Activated CD4-positive, alpha-beta memory T cell treated with anti-CD3 and anti-CD28 coated beads, Interleukin-2, amount 10 ng/mL, durations not matched to agents 7 days and 5 days (primary cell): ENCODE measurements at regions not wholly inside any gene's neighbourhood (a gene's known extent, or its start where the extent isn't known, plus 50 kb on each side); places are given as distances from the start of the nearest gene placed in this dataset.

Experiments used
- CTCF ChIA-PET: fragments of 350-600 bp; sonication (Branson Sonifier 250); formaldehyde crosslinking; loops from one replicate; lab custom pipeline; 2021; ENCODE audit warnings: antibody characterized with exemption, inconsistent platforms; lab: Charles Lee
- POLR2A ChIA-PET: fragments of 350-600 bp; sonication (Branson Sonifier 250); formaldehyde crosslinking; loops from one replicate; lab custom pipeline; 2021; ENCODE audit warnings: antibody characterized with exemption; lab: Charles Lee
- DNase-seq: peaks from one replicate; pipeline ENCODE4 v3.0.0-alpha.2; 2020
- H3K27ac Mint-ChIP-seq: one replicate; pipeline ENCODE4 v1.8.0; 2021; ENCODE audit warnings: mild to moderate bottlenecking, mixed read lengths
- H3K27me3 Mint-ChIP-seq: one replicate; pipeline ENCODE4 v1.8.0; 2021; ENCODE audit warnings: mixed read lengths
- H3K36me3 Mint-ChIP-seq: one replicate; pipeline ENCODE4 v1.8.0; 2021; ENCODE audit warnings: low read depth, mixed read lengths
- H3K4me1 Mint-ChIP-seq: one replicate; pipeline ENCODE4 v1.8.0; 2021; ENCODE audit warnings: mixed read lengths
- H3K4me3 Mint-ChIP-seq: one replicate; pipeline ENCODE4 v1.8.0; 2021; ENCODE audit warnings: mild to moderate bottlenecking, mixed read lengths
- H3K9me3 Mint-ChIP-seq: one replicate; pipeline ENCODE4 v1.8.0; 2021; ENCODE audit warnings: mixed read lengths

- no peak for DNase-seq
- Mint-ChIP-seq H3K9me3 (peaks cover 3% of the 10 kb centered on the region), H3K27me3 (no peaks in the 10 kb centered on the region), H3K4me1 (no peaks in the 10 kb centered on the region), H3K36me3 (no peaks in the 10 kb centered on the region), H3K4me3 (no peak overlapping the region), H3K27ac (no peak overlapping the region)
- CTCF ChIA-PET, result no interaction called here
- POLR2A ChIA-PET, result no interaction called here
Measured at GRCh38 chr15:96109820-96110219, 220.7 kb upstream of the NR2F2 start.

GRCh38 chr15:96112018-96112417 is 218.5 kb upstream of the NR2F2 start:
- DNase-seq, result no peak
- ChIA-PET POLR2A (no interaction called here), CTCF (no interaction called here)
- Mint-ChIP-seq H3K27ac (no peak overlapping the region), H3K9me3 (no peaks in the 10 kb centered on the region), H3K4me1 (no peaks in the 10 kb centered on the region), H3K4me3 (no peak overlapping the region), H3K36me3 (no peaks in the 10 kb centered on the region), H3K27me3 (no peaks in the 10 kb centered on the region)

DNA sequence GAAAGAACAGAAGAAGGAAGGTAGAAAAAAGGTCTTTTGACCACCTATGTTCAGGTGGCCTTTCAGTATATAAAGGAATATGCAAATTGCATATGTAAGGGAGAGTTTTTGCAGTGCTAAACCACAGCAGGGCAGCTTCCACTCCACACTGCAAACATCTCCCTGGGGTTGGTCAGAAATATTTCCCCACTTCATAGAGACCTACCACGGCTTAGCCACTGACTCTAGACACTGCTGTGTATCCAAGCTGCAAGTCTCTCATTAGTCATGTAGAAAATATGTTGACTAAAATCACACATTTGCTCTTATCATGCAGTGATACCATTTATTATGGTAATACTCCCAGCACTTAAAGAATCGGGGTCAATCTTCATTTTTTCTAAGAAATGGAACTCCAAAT is 214.9 kb upstream of the NR2F2 start:
- no peaks in the 10 kb centered on the region for H3K36me3 Mint-ChIP-seq
- ChIA-PET CTCF (no interaction called here), POLR2A (no interaction called here)
- no peaks in the 10 kb centered on the region for H3K9me3 Mint-ChIP-seq
- H3K4me3 Mint-ChIP-seq, result no peak overlapping the region
- H3K27me3 Mint-ChIP-seq, result no peaks in the 10 kb centered on the region
- H3K27ac Mint-ChIP-seq, result no peak overlapping the region
- no peaks in the 10 kb centered on the region for H3K4me1 Mint-ChIP-seq
- DNase-seq, result no peak

DNA sequence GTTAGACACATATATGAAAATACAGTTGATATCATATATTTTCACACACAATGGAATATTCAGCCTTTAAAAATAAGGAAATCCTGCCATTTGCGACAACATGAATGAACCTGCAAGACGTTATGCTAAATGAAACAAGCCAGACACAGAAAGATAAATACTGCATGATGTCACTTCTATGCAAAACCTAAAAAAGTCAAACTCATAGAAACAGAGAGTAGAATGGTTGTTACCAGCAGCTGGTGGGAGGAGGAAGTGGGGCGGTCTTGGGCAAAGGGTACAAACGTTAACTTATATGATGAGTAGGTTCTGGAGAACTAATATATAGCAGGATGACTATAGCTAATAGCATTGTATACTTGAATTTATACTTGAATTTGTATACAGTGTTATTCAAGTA is 213.2 kb upstream of the NR2F2 start:
- Mint-ChIP-seq H3K9me3 (no peaks in the 10 kb centered on the region), H3K36me3 (no peaks in the 10 kb centered on the region), H3K4me1 (no peaks in the 10 kb centered on the region), H3K4me3 (no peak overlapping the region), H3K27me3 (no peaks in the 10 kb centered on the region), H3K27ac (no peak overlapping the region)
- DNase-seq, result no peak
- ChIA-PET CTCF (no interaction called here), POLR2A (no interaction called here)

GRCh38 chr15:96119734-96120133 is 210.8 kb upstream of the NR2F2 start:
- Mint-ChIP-seq H3K4me3 (no peak overlapping the region), H3K4me1 (no peaks in the 10 kb centered on the region), H3K27me3 (no peaks in the 10 kb centered on the region), H3K36me3 (no peaks in the 10 kb centered on the region), H3K27ac (no peak overlapping the region), H3K9me3 (no peaks in the 10 kb centered on the region)
- ChIA-PET POLR2A (no interaction called here), CTCF (no interaction called here)
- no peak for DNase-seq

DNA sequence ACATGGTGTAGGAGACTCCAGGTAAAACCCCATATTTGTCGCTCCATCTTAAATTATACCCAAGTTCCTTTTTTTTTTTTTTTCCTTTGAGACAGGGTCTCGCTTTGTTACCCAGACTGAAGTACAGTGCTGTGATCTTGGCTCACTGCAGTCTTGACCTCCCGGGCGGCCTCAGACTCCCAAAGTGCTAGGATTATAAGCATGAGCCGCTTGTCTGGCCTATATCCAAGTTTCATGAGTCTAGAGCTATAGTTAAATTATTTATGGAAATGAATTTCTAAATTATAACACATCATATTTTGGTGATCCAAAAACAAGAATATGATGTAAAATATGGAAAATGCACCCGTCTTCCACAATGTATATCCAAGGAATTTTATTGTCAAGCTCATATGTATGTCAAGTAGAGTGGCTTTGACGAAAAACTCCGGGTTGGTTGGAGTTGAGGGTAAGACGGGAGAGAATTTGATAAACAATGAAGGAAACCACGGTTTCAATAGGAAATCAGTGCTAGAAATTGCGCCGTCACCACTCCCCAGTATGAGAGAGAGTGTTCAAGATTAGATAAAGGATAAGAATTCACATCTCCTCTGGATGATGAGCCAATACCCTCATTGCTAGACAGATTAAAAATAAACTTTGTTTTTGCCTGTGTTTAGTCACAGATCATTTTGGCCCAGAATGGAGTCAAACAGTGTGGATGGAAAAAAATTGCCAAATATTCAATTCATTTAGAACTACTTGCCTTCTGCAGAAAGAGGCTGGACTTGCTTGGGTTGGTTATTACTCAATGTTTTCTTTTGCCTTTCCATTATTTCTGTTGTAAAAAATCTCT is 209.2 kb upstream of the NR2F2 start:
- DNase-seq, result no peak
- POLR2A ChIA-PET, result no interaction called here
- H3K4me1 Mint-ChIP-seq, result no peaks in the 10 kb centered on the region
- no peaks in the 10 kb centered on the region for H3K27me3 Mint-ChIP-seq
- CTCF ChIA-PET, result no interaction called here
- H3K4me3 Mint-ChIP-seq, result no peak overlapping the region
- no peak overlapping the region for H3K27ac Mint-ChIP-seq
- no peaks in the 10 kb centered on the region for H3K9me3 Mint-ChIP-seq
- no peaks in the 10 kb centered on the region for H3K36me3 Mint-ChIP-seq

DNA sequence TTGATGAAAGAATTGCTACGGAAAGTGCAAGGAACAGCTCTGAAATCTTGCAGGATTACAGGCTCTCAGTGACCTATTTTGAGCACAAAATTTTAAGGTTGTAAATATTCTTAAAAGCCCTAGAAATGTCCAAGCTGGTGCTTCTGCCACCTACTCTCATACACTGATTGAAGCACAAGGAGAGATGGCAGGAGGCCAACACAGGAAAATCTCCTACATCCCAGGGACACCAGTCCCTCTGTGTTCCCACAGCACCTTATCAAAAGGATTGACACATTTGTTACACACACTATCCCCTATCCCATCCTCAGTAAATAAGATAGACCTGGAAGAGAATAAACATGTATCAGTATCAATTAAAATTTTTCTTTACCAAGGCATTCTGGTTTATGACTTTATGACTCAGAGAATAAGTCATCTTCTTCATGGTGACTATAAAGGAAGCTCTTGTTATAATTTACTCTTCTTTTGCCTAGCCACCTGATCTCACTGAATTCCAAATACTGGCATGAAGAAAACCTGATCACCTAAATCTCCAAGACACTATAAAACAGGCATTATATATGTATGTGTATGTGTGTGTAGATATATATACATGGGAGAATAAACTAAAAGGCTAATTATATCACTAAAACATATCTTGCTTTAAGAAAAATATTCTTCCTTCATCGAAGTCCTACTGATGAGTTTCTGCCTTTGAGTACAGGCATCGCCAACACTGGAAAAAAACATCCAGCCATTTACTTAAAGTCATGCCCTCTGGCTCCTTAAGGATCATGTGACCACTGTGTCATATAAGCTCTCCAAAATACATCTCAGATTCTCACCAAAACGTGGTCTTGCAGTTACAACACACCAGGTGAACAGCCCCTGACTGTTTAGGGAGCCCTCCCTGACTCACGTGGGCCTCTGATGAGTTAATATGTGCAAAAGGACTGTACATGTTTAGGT is 208.1 kb upstream of the NR2F2 start:
- no peaks in the 10 kb centered on the region for H3K27me3 Mint-ChIP-seq
- POLR2A ChIA-PET, result no interaction called here
- no peak for DNase-seq
- no peaks in the 10 kb centered on the region for H3K4me1 Mint-ChIP-seq
- H3K27ac Mint-ChIP-seq, result no peak overlapping the region
- no peaks in the 10 kb centered on the region for H3K36me3 Mint-ChIP-seq
- no peak overlapping the region for H3K4me3 Mint-ChIP-seq
- CTCF ChIA-PET, result no interaction called here
- H3K9me3 Mint-ChIP-seq, result no peaks in the 10 kb centered on the region

DNA sequence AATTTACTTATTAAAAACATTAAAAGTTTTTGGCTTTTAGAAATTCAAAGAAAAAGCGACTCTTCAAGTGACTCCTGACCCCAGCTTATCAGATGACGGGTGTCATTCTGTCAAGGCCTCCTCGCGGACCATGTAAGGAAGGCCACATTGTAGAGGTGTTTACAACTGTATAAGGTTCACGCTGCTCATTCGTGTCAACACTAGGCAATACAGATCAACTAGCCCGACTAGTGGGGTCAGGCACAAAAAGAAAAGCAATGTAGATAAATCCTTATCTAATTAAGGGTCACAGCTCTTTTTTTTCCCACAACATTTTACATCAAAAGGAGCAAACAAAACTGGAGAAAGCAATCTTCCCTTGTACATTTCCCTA is 207.5 kb upstream of the NR2F2 start:
- ChIA-PET CTCF (no interaction called here), POLR2A (no interaction called here)
- Mint-ChIP-seq H3K27me3 (no peaks in the 10 kb centered on the region), H3K4me3 (no peak overlapping the region), H3K9me3 (no peaks in the 10 kb centered on the region), H3K27ac (no peak overlapping the region), H3K36me3 (no peaks in the 10 kb centered on the region), H3K4me1 (no peaks in the 10 kb centered on the region)
- DNase-seq, result no peak

DNA sequence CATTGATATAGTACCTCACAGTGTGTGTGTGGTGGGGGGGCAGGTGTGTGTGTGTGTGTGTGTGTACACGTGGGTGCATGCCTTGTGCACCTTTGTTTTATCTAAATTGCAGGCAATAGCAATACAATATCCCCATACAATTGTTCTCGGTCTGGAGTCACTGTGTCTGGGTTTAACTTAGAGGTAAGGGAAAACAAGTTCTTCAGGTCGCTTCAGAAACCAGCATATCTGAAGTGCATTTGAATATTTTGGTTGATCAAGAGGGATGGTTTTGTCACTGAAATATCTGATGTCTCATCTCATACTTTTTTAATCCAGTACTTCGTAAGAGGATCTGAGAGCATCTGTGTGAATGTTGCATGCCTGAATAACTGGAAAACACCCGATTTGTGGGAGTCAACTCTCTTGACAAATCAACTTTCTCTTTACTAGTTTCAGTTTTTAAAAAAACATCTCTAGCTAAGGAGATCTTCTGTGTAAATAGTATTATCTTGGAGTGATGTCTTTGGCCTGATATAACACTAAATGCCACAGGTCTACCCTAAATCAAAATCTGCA is 206.8 kb upstream of the NR2F2 start:
- CTCF ChIA-PET, result no interaction called here

DNA sequence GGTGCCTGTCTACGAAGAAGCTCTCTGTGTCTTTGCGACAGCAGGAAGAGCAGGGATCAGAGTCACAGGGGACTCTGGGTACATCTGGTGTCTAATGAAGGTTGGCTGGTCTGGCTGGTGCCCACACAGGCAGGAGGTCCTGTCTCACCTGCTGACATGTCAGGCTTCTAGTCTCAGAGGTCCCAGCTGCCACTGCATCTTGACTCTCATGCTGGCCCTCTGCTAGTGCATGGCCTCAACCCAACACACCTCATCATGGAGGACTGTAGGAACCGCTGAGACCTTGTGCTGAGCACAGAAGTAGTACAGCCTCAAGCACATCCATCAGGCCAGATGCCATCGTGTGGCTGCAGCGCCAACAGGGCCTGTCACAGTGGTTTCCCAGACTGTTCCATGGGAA is 206.1 kb upstream of the NR2F2 start:
- no peaks in the 10 kb centered on the region for H3K36me3 Mint-ChIP-seq
- H3K9me3 Mint-ChIP-seq, result no peaks in the 10 kb centered on the region
- no peak overlapping the region for H3K4me3 Mint-ChIP-seq
- ChIA-PET CTCF (no interaction called here), POLR2A (no interaction called here)
- no peak overlapping the region for H3K27ac Mint-ChIP-seq
- H3K27me3 Mint-ChIP-seq, result no peaks in the 10 kb centered on the region
- DNase-seq, result no peak
- no peaks in the 10 kb centered on the region for H3K4me1 Mint-ChIP-seq

More for the DNA sequence above, 206.8 kb upstream of the NR2F2 start:
- Mint-ChIP-seq H3K36me3 (no peaks in the 10 kb centered on the region), H3K4me3 (no peak overlapping the region), H3K27me3 (no peaks in the 10 kb centered on the region), H3K27ac (no peak overlapping the region), H3K4me1 (no peaks in the 10 kb centered on the region), H3K9me3 (no peaks in the 10 kb centered on the region)
- DNase-seq, result no peak
- POLR2A ChIA-PET, result no interaction called here

GRCh38 chr15:96125721-96126415 is 204.6 kb upstream of the NR2F2 start:
- Mint-ChIP-seq H3K27me3 (no peaks in the 10 kb centered on the region), H3K36me3 (no peaks in the 10 kb centered on the region), H3K9me3 (no peaks in the 10 kb centered on the region), H3K4me1 (no peaks in the 10 kb centered on the region), H3K27ac (no peak overlapping the region), H3K4me3 (no peak overlapping the region)
- no peak for DNase-seq
- POLR2A ChIA-PET, result no interaction called here
- CTCF ChIA-PET, result no interaction called here

DNA sequence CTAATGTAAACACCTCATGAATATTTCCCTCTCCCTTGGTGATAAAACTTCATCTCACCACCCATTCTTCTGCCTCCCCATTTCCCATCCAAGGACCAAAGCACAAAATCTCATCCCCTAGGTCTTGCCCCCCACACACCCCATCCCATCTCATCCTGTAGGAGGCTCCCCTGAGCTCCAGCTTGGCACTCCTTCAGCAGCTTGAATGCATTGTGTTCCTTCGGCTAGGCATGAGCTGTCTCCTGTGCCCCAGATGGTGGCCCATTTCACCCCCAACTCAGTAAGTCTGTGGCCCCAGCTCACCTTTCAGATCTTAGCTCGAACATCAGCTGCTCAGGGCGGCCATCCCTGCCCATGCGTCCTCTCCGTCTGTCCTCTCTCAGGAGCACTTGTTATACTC is 203.6 kb upstream of the NR2F2 start:
- Mint-ChIP-seq H3K9me3 (no peaks in the 10 kb centered on the region), H3K4me1 (no peaks in the 10 kb centered on the region), H3K4me3 (no peak overlapping the region), H3K36me3 (no peaks in the 10 kb centered on the region), H3K27me3 (no peaks in the 10 kb centered on the region), H3K27ac (no peak overlapping the region)
- CTCF ChIA-PET, result no interaction called here
- POLR2A ChIA-PET, result no interaction called here
- no peak for DNase-seq

- H3K4me1 Mint-ChIP-seq, result no peaks in the 10 kb centered on the region
- POLR2A ChIA-PET, result no interaction called here
- H3K36me3 Mint-ChIP-seq, result no peaks in the 10 kb centered on the region
- H3K9me3 Mint-ChIP-seq, result peaks cover 4% of the 10 kb centered on the region
- H3K27ac Mint-ChIP-seq, result no peak overlapping the region
- no peak overlapping the region for H3K4me3 Mint-ChIP-seq
- H3K27me3 Mint-ChIP-seq, result no peaks in the 10 kb centered on the region
- CTCF ChIA-PET, result no interaction called here
- DNase-seq, result no peak
Measured at GRCh38 chr15:96130734-96131133, 199.8 kb upstream of the NR2F2 start.
